HepG2 (cell line): ENCODE measurements at regions not wholly inside any gene's neighbourhood (a gene's known extent, or its start where the extent isn't known, plus 50 kb on each side); places are given as distances from the start of the nearest gene placed in this dataset.

Experiments
- ATAC-seq: fragments of 200-7000 bp; cut with Tn5 transposase; 3 replicates; pipeline ENCODE4 v1.9.1; 2020; ENCODE audit warnings: mild to moderate bottlenecking, moderate library complexity
- BruUV-seq: library from RNA; stranded (reverse); fragments of 400-500 nt; replicated peaks from 2 replicates; lab custom pipeline; 2021; lab: Mats Ljungman, UMichigan
- CTCF ChIA-PET: fragments of 300-600 bp; formaldehyde crosslinking; extraction: SDS; loops from one replicate; lab custom pipeline; 2021; ENCODE audit warnings: low total read pairs, inconsistent platforms, low intra/inter-chr PET ratio; lab: Yijun Ruan, JAX
- POLR2A ChIA-PET: fragments of 350-600 bp; sonication (Branson Sonifier 250); formaldehyde crosslinking; loops from one replicate; lab custom pipeline; 2020; ENCODE audit warnings: antibody characterized with exemption, inconsistent platforms; lab: Yijun Ruan, JAX
- DNase-seq: peaks from one replicate; pipeline ENCODE4 v3.0.0-alpha.2; 2015; ENCODE audit warnings: low spot score
- FAIRE-seq: peaks from 3 replicates; lab custom pipeline; 2011; peaks lifted over from hg19 to GRCh38; lab: Jason Lieb, UNC
- H2AFZ ChIP-seq: one replicate; pipeline ENCODE4 v1.6.1; 2011; ENCODE audit warnings: low read length, inconsistent platforms
- H3K27ac ChIP-seq: fragments of 300-600 bp; 3 replicates; pipeline ENCODE4 v1.8.0; 2011; ENCODE audit warnings: mixed run types, mild to moderate bottlenecking, mixed read lengths, low read length, inconsistent platforms; ENCODE audit not compliant: insufficient read depth; ENCODE audit errors: extremely low read length
- H3K27me3 ChIP-seq, 2 experiments: fragments of 200-600 bp in 1 of 2; 2 replicates in 1 of 2; 3 replicates in 1 of 2; pipeline versions ENCODE4 v1.6.0 to v1.8.0; 2011; ENCODE audit warnings: low read length in 2 of 2, mild to moderate bottlenecking in 2 of 2, moderate library complexity in 2 of 2, inconsistent platforms in 1 of 2; ENCODE audit not compliant: insufficient read depth in 2 of 2, control insufficient read depth in 1 of 2
- H3K36me3 ChIP-seq, 2 experiments: fragments of 200-600 bp in 1 of 2; replicated peaks in 1 of 2; 2 replicates in 1 of 2; 3 replicates in 1 of 2; pipeline versions ENCODE4 v1.5.1 to v1.8.0; 2011; ENCODE audit warnings: low read length in 2 of 2, inconsistent platforms in 1 of 2; ENCODE audit not compliant: insufficient read depth in 2 of 2, control insufficient read depth in 1 of 2
- H3K4me1 ChIP-seq: 2 replicates; pipeline ENCODE4 v1.5.1; 2012; ENCODE audit warnings: low read length, inconsistent platforms; ENCODE audit not compliant: insufficient read depth
- H3K4me2 ChIP-seq: 2 replicates; pipeline ENCODE4 v1.6.0; 2011; ENCODE audit warnings: low read depth, low read length, inconsistent platforms
- H3K4me3 ChIP-seq, 3 experiments: fragments of 200-600 bp in 1 of 3; sonication (generic), shearing (Covaris generic) in 1 of 3; replicated peaks in 1 of 3; 2 replicates each; pipeline ENCODE4 v1.5.1; 2011 to 2016; ENCODE audit warnings: low read length in 3 of 3, inconsistent platforms in 2 of 3, low read depth in 2 of 3, mild to moderate bottlenecking in 2 of 3, control low read depth in 1 of 3, mixed read lengths in 1 of 3; ENCODE audit not compliant: insufficient read depth in 1 of 3
- H3K79me2 ChIP-seq: one replicate; pipeline ENCODE4 v1.6.1; 2011; ENCODE audit warnings: low read length, inconsistent platforms; ENCODE audit not compliant: insufficient read depth
- H3K9ac ChIP-seq: 2 replicates; pipeline ENCODE4 v1.6.0; 2011; ENCODE audit warnings: mild to moderate bottlenecking, low read depth, low read length, inconsistent platforms; ENCODE audit not compliant: insufficient read depth
- H3K9me3 ChIP-seq: 2 replicates; pipeline ENCODE4 v1.5.1; 2012; ENCODE audit warnings: mild to moderate bottlenecking, low read length
- H4K20me1 ChIP-seq: 2 replicates; pipeline ENCODE4 v1.6.0; 2011; ENCODE audit warnings: inconsistent platforms, mild to moderate bottlenecking, low read length, moderate library complexity; ENCODE audit not compliant: insufficient read depth
- CCAR2 ChIP-seq: fragments of 200-400 bp; formaldehyde crosslinking; optimal IDR thresholded peaks from 2 replicates; pipeline ENCODE3; 2018; ENCODE audit warnings: low read depth, mild to moderate bottlenecking, low read length, moderate library complexity
- DZIP1 ChIP-seq: sonication (generic); formaldehyde crosslinking; IDR thresholded peaks from 2 replicates; pipeline ENCODE4 v1.5.0; 2020; ENCODE audit warnings: mild to moderate bottlenecking, missing genetic modification reagents
- GATA4 ChIP-seq: sonication (generic); IDR thresholded peaks from 2 replicates; pipeline ENCODE4 v1.6.1; 2016; ENCODE audit warnings: antibody characterized with exemption, low read depth, borderline replicate concordance
- JARID2 ChIP-seq: sonication (generic); formaldehyde crosslinking; IDR thresholded peaks from 2 replicates; pipeline ENCODE4 v1.8.1; 2023; ENCODE audit warnings: missing genetic modification reagents, inconsistent platforms; ENCODE audit not compliant: insufficient replicate concordance
- MTA1 ChIP-seq: sonication (generic); formaldehyde crosslinking; IDR thresholded peaks from 2 replicates; pipeline ENCODE4 v1.4.0; 2020; ENCODE audit warnings: missing genetic modification reagents, mild to moderate bottlenecking, borderline replicate concordance
- NR2F2 ChIP-seq: IDR thresholded peaks from 2 replicates; pipeline ENCODE4 v1.6.1; 2012; ENCODE audit warnings: low read depth, inconsistent platforms, borderline replicate concordance
- SIN3B ChIP-seq: fragments of 150-350 bp; IDR thresholded peaks from 2 replicates; pipeline ENCODE4 v1.6.1; 2014; ENCODE audit warnings: low read length
- TOPORS ChIP-seq: sonication (generic); formaldehyde crosslinking; IDR thresholded peaks from 2 replicates; pipeline ENCODE4 v1.8.0; 2023; ENCODE audit warnings: mild to moderate bottlenecking, missing genetic modification reagents
- TRAFD1 ChIP-seq: sonication (generic); formaldehyde crosslinking; IDR thresholded peaks from 2 replicates; pipeline ENCODE4 v1.5.1; 2020; ENCODE audit warnings: missing genetic modification reagents, mild to moderate bottlenecking, borderline replicate concordance
- ZBTB34 ChIP-seq: sonication (generic); formaldehyde crosslinking; IDR thresholded peaks from 2 replicates; pipeline ENCODE4 v1.8.0; 2022; ENCODE audit warnings: mild to moderate bottlenecking, missing genetic modification reagents
- ZNF746 ChIP-seq: sonication (generic); formaldehyde crosslinking; IDR thresholded peaks from 2 replicates; pipeline ENCODE4 v1.8.0; 2022; ENCODE audit warnings: mild to moderate bottlenecking, missing genetic modification reagents
- WGBS: methylation state at CpG from one replicate; pipeline ENCODE4 v1.1.6; 2017; ENCODE audit warnings: low lambda C conversion rate; 5-methylcytosine and 5-hydroxymethylcytosine counted together
- in situ Hi-C: cut with HindIII; loops from 2 replicates; pipeline ENCODE4 v1.10.0; 2017; ENCODE audit warnings: low pct_unique_long_range_greater_than_20kb; ENCODE audit not compliant: extremely low pct_ligation_motif_present
- intact Hi-C: fragments of 100-400 bp; cut with micrococcal nuclease; formaldehyde crosslinking; loops from one replicate; pipeline ENCODE4 v1.10.0; 2022; ENCODE audit not compliant: unreplicated experiment
- TF ChIP-seq, protein P1 (sequence below), 2 experiments: sonication (generic) in 1 of 2; formaldehyde crosslinking in 1 of 2; IDR thresholded peaks; 2 replicates each; pipeline versions ENCODE4 v1.6.1 to v1.9.0; 2014 to 2022; ENCODE audit warnings: antibody characterized with exemption in 1 of 2, borderline replicate concordance in 1 of 2, inconsistent platforms in 1 of 2, low read depth in 1 of 2, missing genetic modification reagents in 1 of 2

DNA sequence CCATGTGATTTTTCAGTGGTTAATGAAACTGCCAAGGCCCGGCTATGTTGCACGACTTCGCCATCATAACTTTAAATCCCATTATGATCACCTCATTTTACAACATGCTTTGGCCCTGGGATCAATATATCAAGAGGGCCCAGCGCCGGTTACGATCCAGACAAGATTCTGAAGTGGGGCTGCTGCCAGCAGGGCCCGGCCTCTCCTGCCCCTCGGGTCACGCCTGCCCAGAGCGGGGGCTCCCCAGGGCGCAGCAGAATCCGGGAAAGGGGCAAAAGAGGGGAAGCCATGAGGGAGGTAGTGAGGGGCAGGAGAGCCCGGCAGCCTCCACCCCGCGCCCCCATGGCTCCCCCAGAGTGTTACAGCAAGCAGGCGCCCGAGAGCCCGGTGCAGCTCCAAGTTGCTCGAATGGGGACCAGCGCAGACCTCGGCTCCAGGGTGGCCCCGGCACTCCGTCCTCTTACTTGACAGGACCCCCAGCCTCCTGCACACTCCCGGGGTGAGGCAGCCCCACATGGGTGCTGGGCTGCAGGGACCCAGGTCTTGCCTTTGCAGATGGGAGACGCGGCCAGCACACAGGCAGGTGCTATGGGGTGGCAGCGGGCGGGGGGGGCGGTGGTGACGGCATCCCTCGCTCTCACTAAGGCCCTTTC lies 129.8 kb upstream of the NKX1-1 start:
- H3K9me3 ChIP-seq: no peaks in the 10 kb centered on the region
- H2AFZ ChIP-seq: no peak overlapping the region
- CTCF ChIA-PET: no interaction called here
- no peak overlapping the region for H3K9ac ChIP-seq
- POLR2A ChIA-PET: no interaction called here
- no TSS peak for BruUV-seq
- H3K36me3 ChIP-seq: no peaks in the 10 kb centered on the region
- H4K20me1 ChIP-seq: no peaks in the 10 kb centered on the region
- in situ Hi-C loops: no loop called here
- intact Hi-C loops: no loop called here
- H3K4me2 ChIP-seq: no peak overlapping the region
- DNase-seq: no peak
- H3K79me2 ChIP-seq: no peaks in the 10 kb centered on the region
- ATAC-seq: no peak
- no peak for FAIRE-seq
- no peak overlapping the region for H3K4me3 ChIP-seq
- peaks cover 7% of the 10 kb centered on the region for H3K4me1 ChIP-seq
- 54% methylated on average over 12 of the region's 31 CpGs for WGBS
- peaks cover 14 to 65% of the 10 kb centered on the region in 2 experiments; a peak in 4 of 5 replicates for H3K27me3 ChIP-seq
- no peak overlapping the region for H3K27ac ChIP-seq
- TF ChIP-seq ZNF746 (CRISPR knock-in tag) (no peak), JARID2 (no peak), ZBTB34 (no peak), GATA4 (no peak), TOPORS (no peak), DZIP1 (CRISPR knock-in tag) (no peak), CCAR2 (no peak), SIN3B (no peak), TRAFD1 (CRISPR knock-in tag) (no peak), MTA1 (CRISPR knock-in tag) (no peak), NR2F2 (no peak)
- TF ChIP-seq, protein P1, sequence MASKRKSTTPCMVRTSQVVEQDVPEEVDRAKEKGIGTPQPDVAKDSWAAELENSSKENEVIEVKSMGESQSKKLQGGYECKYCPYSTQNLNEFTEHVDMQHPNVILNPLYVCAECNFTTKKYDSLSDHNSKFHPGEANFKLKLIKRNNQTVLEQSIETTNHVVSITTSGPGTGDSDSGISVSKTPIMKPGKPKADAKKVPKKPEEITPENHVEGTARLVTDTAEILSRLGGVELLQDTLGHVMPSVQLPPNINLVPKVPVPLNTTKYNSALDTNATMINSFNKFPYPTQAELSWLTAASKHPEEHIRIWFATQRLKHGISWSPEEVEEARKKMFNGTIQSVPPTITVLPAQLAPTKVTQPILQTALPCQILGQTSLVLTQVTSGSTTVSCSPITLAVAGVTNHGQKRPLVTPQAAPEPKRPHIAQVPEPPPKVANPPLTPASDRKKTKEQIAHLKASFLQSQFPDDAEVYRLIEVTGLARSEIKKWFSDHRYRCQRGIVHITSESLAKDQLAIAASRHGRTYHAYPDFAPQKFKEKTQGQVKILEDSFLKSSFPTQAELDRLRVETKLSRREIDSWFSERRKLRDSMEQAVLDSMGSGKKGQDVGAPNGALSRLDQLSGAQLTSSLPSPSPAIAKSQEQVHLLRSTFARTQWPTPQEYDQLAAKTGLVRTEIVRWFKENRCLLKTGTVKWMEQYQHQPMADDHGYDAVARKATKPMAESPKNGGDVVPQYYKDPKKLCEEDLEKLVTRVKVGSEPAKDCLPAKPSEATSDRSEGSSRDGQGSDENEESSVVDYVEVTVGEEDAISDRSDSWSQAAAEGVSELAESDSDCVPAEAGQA (IDR thresholded peaks at IDR 0.05; ENCODE audit: low read depth): no peak
- TF ChIP-seq, protein P1 (CRISPR knock-in tag; IDR thresholded peaks at IDR 0.05; ENCODE audit: borderline replicate concordance): no peak
